Astrocyte of the spinal cord (primary cell): ENCODE measurements at regions not wholly inside any gene's neighbourhood (a gene's known extent, or its start where the extent isn't known, plus 50 kb on each side); places are given as distances from the start of the nearest gene placed in this dataset.

Experiments
- DNase-seq: peaks from one replicate; pipeline ENCODE4 v3.0.0; 2011; ENCODE audit warnings: low read depth, low spot score
- H3K4me3 ChIP-seq: 2 replicates; pipeline ENCODE4 v1.5.1; 2011; ENCODE audit warnings: low read depth, mild to moderate bottlenecking, low read length, moderate library complexity
- CTCF ChIP-seq: IDR thresholded peaks from 2 replicates; pipeline ENCODE4 v1.5.1; 2012; ENCODE audit warnings: low read depth, mild to moderate bottlenecking, low read length, inconsistent platforms
- in situ Hi-C: cut with HindIII; loops from 2 replicates; pipeline ENCODE4 v1.10.0; 2017; ENCODE audit warnings: low sequenced_read_pairs

- H3K4me3 ChIP-seq = no peak overlapping the region
- in situ Hi-C loops = no loop called here
- DNase-seq = no peak
- TF ChIP-seq CTCF = no peak
Observed at GRCh38 chr20:54321352-54322087, 113.6 kb downstream of the PFDN4 start.

GRCh38 chr20:54323227-54323734, 115.4 kb downstream of the PFDN4 start:
- no peak overlapping the region for H3K4me3 ChIP-seq
- no peak for TF ChIP-seq CTCF
- in situ Hi-C loops = no loop called here
- DNase-seq = no peak

GRCh38 chr20:54324041-54324440, 116.2 kb downstream of the PFDN4 start:
- no peak for TF ChIP-seq CTCF
- in situ Hi-C loops = no loop called here
- H3K4me3 ChIP-seq = no peak overlapping the region
- DNase-seq = no peak

GRCh38 chr20:54324652-54325285, 116.9 kb downstream of the PFDN4 start:
- no peak for TF ChIP-seq CTCF
- H3K4me3 ChIP-seq = no peak overlapping the region
- in situ Hi-C loops = no loop called here
- no peak for DNase-seq

GRCh38 chr20:54335299-54335698, 127.4 kb downstream of the PFDN4 start:
- TF ChIP-seq CTCF = no peak
- in situ Hi-C loops = no loop called here
- no peak overlapping the region for H3K4me3 ChIP-seq
- DNase-seq = no peak

GRCh38 chr20:54337144-54337543, 129.3 kb downstream of the PFDN4 start:
- no peak for DNase-seq
- in situ Hi-C loops = no loop called here
- H3K4me3 ChIP-seq = no peak overlapping the region
- no peak for TF ChIP-seq CTCF
